Embryonic facial prominence (tissue), 1 donor: ENCODE measurements at regions not wholly inside any gene's neighbourhood (a gene's known extent, or its start where the extent isn't known, plus 50 kb on each side); places are given as distances from the start of the nearest gene placed in this dataset.

Source experiments
- DNase-seq: peaks from one replicate; pipeline ENCODE4 v3.0.0-alpha.2; 2016; ENCODE audit errors: extremely low spot score

DNA sequence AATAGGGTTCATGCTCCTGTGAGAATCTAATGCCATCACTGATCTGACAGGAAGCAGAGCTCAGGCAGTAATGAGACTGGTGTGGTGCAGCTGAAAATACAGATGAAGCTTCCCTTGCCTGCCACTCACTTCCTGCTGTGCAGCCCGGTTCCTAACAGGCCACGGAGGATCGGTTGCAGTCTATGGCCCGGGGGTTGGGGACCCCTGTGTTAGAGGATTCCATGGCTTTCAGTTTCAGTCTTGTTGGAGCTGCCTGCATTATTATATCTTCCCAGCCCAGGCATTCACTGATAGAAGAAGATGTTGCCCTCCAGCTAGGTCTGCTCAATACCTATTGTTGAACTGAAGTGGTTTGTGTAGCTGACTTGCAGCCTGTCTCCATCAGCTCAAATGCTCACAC is 1298.8 kb downstream of the TYW1 start:
- DNase-seq, result no peak

DNA sequence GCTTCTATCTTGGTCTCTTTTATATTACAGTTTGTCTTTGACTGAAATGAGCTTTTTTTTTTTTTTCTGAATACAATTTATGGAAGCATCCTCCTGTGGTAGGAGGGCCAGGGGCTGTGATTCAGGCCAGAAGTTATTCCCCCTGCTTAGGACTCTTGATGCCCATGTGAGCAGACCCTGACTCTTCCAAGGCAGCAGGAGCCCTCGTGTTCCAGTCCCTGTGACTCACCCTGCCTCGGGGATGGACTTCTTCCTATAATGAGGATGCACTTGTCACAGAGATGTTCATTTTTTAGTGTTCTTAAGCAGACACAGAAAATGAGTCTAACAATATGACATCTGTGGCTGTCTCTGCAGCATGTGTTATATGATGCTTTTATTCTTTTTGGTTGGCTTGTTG is 1293.7 kb upstream of the AUTS2 start:
- no peak for DNase-seq

DNA sequence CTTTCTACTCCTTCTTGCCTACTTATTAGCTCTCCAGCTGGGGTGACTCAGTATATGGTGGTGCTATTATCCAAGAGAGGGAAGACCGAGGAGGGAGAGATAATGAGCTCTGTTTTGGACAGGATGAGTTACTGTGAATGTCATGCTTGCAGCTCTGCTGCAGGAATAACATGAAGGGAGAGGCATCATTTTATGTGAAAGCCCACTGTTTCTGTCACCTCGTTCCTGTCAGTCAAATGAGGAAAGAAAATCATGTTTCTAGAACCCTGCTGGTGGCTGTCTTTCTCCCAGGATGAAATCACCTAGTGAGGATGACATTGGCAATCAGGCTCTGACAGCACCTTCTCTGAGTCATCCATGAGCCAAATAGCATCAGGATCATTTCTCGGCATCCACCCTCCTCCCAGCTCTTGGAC is 1291.6 kb upstream of the AUTS2 start:
- DNase-seq, result no peak

- no peak for DNase-seq
Observed at GRCh38 chr7:68309271-68309670, 1289.0 kb upstream of the AUTS2 start.

DNA sequence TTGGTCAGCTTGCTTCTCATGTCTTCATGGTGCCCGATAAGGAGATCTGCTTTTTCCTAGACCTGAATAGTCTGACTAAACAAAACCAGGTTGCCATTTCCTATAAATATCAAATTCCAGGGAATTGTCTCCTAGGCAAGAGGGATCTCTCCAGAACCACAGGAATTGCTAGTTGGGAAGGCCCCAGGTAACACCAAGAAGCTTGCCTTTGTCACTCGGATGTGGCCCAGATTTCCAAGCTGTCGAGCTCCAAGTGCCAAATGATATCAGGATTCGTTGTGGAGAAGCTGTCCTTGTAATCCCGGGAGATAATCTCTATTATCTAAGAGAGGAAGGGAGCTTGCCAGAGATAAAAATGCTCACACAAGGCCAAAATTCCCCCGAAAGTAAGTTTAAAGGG is 1288.5 kb upstream of the AUTS2 start:
- DNase-seq, result no peak

DNA sequence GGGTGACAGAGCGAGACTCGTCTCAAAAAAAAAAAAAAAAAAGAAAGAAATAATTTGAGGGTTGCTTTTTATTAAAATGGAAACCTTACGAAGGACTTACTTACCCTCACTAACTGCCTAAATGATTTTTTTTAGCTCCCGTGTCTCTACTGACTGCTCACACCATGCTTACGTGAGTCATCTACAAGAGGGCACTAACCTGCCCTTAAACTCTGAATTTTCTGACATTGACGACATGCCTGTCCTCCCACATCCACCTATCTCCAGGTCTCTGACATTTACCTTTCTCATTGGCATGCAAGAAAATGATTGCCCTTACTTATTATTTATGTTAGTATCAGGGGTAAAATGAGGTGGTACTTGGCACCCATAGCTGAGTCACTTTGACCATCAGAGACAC is 1286.3 kb upstream of the AUTS2 start:
- no peak for DNase-seq

GRCh38 chr7:68313806-68314205 is 1284.5 kb upstream of the AUTS2 start:
- no peak for DNase-seq

- no peak for DNase-seq
Observed at GRCh38 chr7:68314208-68314607, 1284.1 kb upstream of the AUTS2 start.

DNA sequence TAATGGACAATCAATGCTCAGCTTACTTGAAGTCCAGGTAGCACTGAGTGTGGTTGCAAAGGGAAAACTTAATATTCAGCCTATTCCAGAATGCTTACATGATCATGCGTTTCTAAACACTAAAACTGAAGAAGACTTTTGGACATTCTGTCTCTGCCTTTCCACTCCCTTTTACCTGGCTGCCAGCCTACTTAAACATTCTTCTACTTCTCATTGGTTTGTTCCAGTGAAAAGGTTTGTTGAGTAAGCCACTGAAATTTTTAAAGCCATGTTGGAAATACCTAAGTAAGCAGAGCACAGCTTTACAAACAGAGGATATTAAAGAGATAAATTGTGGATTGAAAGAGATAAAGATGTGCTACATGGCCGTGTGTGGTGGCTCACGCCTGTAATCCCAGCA is 1280.8 kb upstream of the AUTS2 start:
- DNase-seq, result no peak

DNA sequence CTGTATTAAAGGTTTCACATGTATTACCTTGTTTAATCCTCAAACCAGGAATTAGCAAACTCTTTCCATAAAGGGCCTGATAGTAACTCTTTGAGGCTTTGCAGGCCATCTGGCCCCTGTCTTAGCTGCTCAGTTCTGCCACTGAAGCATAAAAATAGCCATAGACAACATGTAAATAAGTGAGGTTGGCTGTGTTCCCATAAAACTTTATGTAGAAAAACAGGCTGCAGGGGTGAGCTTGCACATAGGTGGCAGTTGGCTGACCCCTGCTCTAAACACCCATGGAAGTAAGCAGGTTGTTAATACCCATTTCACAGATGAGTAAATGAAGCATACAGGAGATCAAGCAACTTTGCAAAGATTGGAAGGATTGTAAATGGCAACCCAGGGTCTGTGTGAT is 1279.2 kb upstream of the AUTS2 start:
- DNase-seq, result no peak

GRCh38 chr7:68321076-68321639 is 1277.1 kb upstream of the AUTS2 start:
- no peak for DNase-seq

DNA sequence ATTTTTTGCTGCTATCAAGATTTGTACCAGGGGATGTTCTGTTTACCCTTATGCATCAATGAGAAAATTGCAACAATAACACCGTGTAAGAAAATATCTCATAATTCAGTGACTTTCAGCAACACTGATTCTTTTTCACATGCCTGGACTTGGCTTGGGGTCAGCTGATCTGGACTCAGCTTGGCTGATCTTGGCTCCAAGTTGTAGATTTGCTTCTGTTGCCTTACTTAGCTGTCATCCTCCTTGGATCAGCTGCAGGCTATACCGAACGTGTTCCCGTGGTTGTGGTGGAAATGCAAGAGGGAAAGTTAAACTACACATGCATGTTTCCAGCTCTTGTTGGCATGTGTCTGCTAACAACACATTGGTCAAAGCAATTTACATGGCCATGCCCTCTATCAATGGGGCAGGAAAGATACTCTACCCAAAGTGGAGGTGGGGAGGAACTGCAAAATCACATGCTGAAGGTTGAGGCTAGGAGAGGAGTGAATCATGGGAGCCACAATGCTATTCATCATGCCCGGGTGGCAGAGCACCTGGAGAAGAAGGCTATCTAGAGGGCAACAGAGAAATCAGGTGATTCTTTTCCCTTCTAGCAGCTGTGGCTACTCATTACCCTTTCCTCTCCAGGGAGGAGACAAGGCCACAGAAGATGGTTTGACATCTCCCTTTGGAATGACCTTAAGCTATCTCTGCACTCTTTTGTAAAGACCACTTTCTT is 1276.3 kb upstream of the AUTS2 start:
- DNase-seq, result no peak

GRCh38 chr7:68324621-68325020 is 1273.7 kb upstream of the AUTS2 start:
- DNase-seq, result no peak

DNA sequence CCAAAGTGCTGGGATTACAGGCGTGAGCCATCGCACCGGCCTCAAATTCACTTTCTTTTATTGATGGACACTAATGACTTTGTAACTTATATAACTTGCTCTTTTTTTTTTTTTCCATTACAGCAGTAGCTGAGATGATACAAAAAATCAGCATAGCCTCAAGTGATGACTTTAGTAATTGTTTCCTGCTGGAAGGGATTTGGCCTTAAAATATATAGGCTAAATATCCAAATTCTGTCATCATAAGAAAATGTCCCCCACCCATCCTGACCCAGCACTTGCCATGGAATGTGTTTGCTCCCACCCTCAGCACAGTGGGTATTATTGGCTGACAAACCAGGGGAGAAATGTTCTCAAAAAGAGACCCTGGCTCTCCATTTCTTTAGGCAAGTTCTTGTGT is 1264.1 kb upstream of the AUTS2 start:
- no peak for DNase-seq

DNA sequence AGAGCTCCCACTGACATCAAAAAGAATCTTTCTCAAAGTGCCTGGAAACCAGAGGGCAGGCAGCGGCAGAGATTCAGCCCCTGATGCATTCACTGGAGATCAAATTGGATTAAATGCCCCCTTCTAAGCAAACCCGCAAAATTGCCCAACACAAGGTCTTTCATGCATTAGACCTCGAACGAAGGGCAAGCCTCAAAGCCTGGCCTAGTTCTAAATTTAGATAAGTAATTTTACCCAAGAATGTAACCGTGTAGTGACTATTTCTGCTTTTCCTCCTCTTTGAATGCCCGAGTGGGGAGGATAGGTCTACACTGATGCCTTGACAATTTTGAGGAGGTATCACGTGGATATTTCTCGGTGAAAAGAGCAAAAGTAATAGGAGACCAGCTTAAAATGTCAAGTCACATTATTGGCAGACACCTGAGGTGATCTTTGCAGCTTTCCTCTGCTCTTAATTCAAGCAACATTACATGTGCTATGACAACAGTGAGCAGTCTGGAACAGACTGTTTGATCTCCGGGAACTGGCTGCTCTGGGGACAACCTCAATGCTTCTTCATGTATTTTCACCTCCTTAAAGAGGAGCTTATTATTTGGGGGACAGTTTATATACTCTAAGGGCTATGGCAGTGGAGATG is 1263.5 kb upstream of the AUTS2 start:
- no peak for DNase-seq

- DNase-seq, result no peak
Observed at GRCh38 chr7:68336594-68336993, 1261.7 kb upstream of the AUTS2 start.

- no peak for DNase-seq
Observed at GRCh38 chr7:68348401-68348800, 1249.9 kb upstream of the AUTS2 start.

- DNase-seq, result no peak
Observed at GRCh38 chr7:68362745-68363518, 1235.3 kb upstream of the AUTS2 start.

DNA sequence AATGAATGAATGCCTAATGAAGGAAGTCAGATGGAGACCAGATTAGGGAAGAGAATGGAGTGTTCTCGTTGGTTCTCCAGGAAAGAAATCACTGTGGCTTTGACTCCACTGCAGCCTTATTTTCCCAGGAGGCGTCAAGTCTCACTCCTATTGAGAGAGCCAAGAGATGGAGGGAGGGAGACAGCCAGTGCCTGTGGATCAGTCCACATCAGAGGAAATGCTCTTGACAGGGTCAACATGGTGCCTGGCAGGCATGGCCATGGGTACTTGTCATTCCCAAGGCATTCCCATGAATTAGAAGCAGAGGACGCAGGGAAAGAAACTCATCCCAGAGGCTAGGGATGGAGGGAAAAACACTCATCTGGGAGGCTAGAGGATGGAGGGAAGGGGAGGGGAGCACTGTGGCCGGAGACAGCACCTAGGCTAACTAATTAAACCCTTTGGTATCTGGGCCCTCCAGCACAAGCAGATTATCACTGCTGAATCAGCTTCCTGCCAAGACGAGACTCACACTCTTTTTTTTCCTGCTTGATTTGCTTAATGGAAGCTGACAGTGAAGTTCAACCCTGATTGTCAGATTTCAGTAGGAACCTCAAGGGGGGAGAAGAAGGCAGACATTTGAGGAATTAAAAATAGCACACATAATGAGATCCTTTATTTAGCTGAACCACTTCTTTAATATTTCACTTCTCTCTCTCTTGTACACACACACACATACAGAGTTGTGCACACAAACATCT is 1233.2 kb upstream of the AUTS2 start:
- DNase-seq, result no peak

GRCh38 chr7:68371985-68372384 is 1226.3 kb upstream of the AUTS2 start:
- DNase-seq, result no peak

- DNase-seq, result no peak
Observed at GRCh38 chr7:68376131-68376661, 1222.1 kb upstream of the AUTS2 start.

DNA sequence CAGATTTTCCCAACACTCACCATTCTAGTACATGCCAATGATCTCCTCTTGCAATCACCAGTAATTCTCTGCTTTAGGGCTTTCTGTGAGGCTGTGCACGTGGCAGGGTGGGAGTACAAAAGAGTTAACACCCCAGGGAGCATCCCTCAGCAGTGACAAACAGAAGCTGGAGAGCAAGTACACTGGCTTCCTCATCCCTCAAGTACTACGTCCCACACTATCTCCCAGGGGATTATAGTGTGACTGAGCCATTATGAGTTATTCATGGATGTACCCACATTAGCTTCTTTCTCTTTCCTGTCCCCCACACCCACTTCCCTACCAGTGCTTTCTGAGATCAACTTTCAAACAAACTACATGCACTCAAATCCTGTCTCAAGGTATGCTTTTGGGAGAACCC is 1216.5 kb upstream of the AUTS2 start:
- DNase-seq, result no peak
